Ureter (tissue), 1 donor: ENCODE measurements at regions not wholly inside any gene's neighbourhood (a gene's known extent, or its start where the extent isn't known, plus 50 kb on each side); places are given as distances from the start of the nearest gene placed in this dataset.

Experiments used
- DNase-seq: peaks from one replicate; pipeline ENCODE4 v3.0.0-alpha.2; 2020; ENCODE audit warnings: low spot score
- donor health status: DM: yes; HTN: yes; CAD: no.

- no peak for DNase-seq
Observed at GRCh38 chr2:126482582-126483464, 173.1 kb upstream of the GYPC start.

GRCh38 chr2:126494593-126494992 lies 161.4 kb upstream of the GYPC start:
- DNase-seq, result no peak

DNA sequence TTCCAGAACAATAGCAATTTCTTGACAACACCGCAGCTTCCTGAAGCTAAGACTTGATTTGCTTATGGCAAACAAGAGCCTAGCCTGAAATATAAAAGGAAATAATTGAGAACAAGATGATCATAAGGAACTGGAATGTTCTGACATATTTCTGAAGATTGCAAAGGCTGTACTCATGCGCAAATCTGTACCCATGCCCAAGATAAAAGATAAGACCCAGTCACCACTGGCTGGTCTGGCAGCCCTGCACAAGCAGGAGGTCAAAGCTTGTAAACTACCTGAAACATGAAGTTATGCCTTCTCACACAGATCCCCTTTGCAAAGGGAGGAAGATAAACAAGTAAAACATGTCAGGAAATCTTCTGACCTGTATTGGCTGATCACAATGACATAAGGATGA lies 160.8 kb upstream of the GYPC start:
- DNase-seq, result no peak

DNA sequence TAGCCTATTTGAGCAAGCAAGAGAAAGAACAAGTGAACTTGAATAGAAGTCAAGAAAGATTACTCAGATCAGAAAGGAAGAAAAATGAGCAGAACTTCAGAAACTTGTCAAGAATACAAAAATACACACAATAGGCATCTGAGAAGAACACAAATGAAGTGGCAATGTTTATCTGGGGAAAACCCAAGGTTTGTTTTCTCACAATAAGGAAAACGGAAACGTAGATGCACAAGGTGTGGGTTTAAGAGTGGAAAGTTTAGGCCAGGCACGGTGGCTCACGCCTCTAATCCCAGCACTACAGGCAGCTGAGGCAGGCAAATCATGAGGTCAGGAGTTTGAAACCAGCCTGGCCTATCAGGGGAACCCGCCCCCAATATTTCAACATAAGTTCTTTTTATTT lies 159.5 kb upstream of the GYPC start:
- DNase-seq, result no peak

DNA sequence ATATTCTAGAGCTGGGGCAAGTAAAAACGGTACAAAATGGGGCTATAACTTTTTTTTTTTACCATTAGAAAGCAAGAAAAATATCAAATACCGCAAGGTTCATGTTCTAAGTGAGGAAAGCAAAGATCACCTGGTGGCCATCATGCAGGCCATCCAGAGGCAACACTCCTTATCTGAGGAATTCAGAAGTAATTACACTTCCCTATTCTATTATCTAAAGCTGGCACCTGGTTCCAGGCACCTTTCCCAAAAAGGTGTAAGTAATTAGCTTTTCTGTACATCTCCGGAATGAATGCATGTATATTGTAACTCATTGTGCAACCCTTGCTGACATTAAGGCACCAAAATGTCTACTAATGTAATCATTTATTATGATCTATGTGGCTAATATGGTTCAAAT lies 152.5 kb upstream of the GYPC start:
- DNase-seq, result no peak

DNA sequence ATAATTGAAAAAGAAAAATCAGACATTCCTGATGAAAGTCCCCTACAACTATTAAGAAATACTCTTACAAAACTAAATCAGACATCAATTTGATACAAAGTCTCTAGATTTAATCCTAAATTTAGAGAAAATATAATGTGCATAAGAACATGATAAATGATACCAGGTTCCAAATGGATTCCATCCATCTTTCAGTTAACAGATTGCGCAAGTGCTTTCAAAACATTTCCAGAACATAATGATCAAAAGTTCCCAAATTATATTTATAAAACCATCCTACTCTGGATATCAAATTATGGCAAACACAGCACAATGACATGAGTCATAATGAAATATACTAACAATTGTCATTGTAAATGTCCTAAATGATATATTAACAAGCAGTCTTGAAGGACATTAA lies 151.0 kb upstream of the GYPC start:
- no peak for DNase-seq

DNA sequence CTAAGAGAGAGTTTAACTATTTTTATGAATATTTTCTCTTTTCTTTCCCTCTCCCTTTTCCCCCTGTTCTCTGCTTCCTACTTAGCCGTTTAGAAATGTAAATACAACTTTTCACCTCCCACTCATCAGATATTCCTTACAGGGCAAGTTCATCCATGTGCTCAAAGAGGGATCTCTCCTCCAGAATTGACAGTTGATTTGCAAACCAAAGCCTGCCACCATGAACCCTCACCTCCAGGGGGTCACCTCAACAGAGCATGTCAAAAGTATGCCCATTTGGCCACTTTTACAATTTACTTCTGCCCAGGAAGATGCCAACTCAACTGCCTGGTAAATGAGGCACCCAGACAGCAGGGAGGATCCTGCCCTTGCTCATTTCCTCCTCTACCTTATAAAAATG lies 149.2 kb upstream of the GYPC start:
- no peak for DNase-seq

- no peak for DNase-seq
Observed at GRCh38 chr2:126507425-126507911, 148.5 kb upstream of the GYPC start.

- DNase-seq, result no peak
Observed at GRCh38 chr2:126510356-126510755, 145.6 kb upstream of the GYPC start.

DNA sequence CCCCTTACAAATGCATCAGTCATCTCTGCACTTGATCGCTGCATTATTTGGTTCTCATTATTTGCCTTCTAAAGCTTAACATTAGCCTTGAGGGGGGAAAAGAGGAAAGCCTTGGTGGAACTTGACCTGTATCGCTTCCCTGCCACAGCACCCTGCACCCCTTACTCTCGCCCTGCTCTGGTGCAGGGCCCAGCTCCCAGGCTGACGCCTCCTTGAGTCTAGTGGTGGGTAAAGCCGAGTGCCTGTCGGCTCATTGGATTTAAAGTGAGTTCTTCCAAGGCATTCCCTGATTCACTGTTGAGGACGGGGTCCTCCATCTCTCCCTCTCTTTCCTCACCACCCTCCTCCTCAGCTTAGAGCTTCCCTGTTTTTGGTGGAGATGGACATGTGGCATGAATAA lies 145.0 kb upstream of the GYPC start:
- no peak for DNase-seq

DNA sequence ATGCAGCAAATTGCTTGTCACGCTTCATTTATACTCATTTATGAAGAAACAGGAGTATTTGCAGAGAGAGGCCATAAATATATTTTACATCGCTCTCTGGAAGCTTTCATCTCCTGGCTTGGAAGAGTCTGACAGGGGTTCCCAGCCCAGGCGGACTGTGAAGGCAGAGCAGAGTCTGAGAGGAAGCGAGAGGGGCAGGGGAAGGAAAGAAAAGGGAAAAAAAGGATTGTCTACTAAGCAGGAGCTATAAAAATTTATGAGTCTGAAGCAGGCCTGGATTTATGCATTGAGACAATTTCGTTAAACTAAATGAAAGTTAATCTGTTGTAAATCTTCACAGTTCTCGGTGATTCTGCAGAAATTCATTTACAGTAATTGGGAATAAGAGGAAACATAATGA lies 143.9 kb upstream of the GYPC start:
- DNase-seq, result no peak

DNA sequence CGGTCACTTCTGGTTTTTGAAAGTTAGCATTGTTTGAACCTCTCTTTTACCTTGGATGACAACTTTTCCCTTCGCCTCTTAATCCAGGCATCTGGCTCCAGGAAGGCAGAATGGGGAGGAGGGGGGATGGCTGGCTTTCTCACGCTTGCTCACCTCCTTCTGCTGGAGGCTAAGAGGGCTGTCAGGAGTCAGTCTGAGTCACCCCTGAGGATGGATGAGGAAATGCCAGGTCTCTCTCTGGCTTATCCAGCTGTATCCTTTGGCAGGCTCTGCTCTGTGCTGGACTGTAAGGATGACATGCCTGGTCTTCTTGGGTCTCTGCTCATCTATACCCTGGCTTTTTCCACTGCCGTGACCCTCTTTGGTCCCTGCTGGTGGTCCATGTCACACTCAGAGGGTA lies 142.9 kb upstream of the GYPC start:
- DNase-seq, result no peak

- no peak for DNase-seq
Observed at GRCh38 chr2:126515471-126515870, 140.5 kb upstream of the GYPC start.

- no peak for DNase-seq
Observed at GRCh38 chr2:126518196-126518595, 137.8 kb upstream of the GYPC start.

GRCh38 chr2:126527836-126528490 lies 128.0 kb upstream of the GYPC start:
- peak; percentile 60 for DNase-seq

DNA sequence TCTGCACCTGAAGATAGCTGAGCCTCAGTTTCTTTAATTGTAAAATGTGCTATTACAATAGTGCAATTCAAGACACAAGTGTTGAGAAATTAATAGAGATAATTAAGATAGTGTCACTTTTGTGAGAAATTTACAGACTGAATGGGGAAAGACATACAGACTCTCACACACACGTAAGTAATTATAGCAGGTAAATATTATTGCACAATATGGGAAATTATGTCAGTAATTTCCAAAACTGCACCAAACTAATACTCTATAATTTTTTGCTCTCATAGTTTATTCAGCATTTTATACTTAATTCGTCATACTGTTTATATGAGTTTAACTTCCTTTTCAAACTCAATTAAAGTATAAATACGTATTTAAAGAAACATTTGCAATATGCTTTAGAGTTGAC lies 124.9 kb upstream of the GYPC start:
- DNase-seq, result no peak

GRCh38 chr2:126534478-126534877 lies 121.5 kb upstream of the GYPC start:
- no peak for DNase-seq

GRCh38 chr2:126535408-126535807 lies 120.5 kb upstream of the GYPC start:
- DNase-seq, result no peak

DNA sequence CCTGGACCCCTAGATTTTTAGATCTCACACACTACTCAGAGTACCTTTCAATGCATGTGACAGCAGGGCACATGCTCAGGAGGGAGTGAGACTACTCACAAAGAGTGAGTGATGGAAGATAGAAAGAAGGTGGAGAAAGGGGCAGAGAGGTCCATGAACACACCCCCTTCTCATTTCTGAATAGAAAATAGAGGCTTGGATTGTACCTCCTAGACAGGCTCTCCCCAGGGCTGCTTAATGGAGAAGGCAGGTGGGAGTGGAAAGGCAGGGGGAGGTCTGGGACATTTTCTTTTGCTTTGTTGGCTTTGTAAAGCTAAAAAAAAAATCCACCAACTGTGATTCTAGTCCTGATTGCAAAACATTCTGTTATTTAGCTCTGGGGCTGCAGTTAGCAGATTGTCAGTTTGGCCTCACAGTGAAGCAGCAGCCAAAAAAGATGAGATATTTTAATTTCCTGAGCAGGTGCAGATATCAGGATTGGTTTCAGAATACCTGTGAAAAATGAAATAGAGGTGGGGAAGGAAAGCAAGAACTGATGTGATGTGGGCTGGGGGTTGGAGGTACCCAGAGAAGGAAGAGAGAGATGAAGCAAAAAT lies 119.3 kb upstream of the GYPC start:
- DNase-seq, result no peak

GRCh38 chr2:126539101-126539500 lies 116.9 kb upstream of the GYPC start:
- DNase-seq, result no peak

- DNase-seq, result no peak
Observed at GRCh38 chr2:126542247-126542646, 113.7 kb upstream of the GYPC start.

- DNase-seq, result no peak
Observed at GRCh38 chr2:126543081-126543480, 112.9 kb upstream of the GYPC start.

- no peak for DNase-seq
Observed at GRCh38 chr2:126558029-126558428, 97.9 kb upstream of the GYPC start.
